GM21529 (cell line): ENCODE measurements at regions not wholly inside any gene's neighbourhood (a gene's known extent, or its start where the extent isn't known, plus 50 kb on each side); places are given as distances from the start of the nearest gene placed in this dataset.
"Not testable (repeated sequence)": the region's sequence is repeated elsewhere in the genome, so short reads cannot be mapped to it uniquely, and the experiment has no call there.

Experiments
- ATAC-seq: cut with Tn5 transposase; IDR thresholded peaks from one replicate; pipeline ENCODE4 v1.9.1; 2021; ENCODE audit not compliant: unreplicated experiment

- not testable (repeated sequence) for ATAC-seq
Measured at GRCh38 chr9:97105220-97105619, 66.3 kb upstream of the CTSV start.

- ATAC-seq: not testable (repeated sequence)
Measured at GRCh38 chr9:97103613-97104383, 64.9 kb upstream of the CTSV start.

GRCh38 chr9:97099540-97099939 is 60.6 kb upstream of the CTSV start:
- ATAC-seq: not testable (repeated sequence)

DNA sequence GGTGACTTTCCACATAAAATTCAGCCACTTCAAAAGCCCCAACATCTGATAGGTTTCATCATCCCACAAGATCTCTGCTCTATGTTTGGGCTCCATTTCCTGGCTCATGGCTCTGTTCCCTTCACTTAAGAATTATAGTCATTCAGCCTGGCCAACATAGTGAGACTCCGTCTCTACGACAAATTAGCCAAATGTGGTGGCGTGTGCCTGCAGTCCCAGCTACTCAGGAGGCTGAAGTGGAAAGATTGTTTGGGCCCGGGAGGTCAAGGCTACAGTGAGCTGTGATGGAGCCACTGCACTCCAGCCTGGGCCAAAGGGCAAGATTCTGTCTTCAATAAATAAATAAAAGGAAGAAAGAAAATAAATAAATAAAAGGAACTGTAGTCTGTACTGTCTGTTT is 57.9 kb upstream of the CTSV start:
- no peak for ATAC-seq

- ATAC-seq: not testable (repeated sequence)
Measured at GRCh38 chr9:97089361-97089760, 50.4 kb upstream of the CTSV start.
